ENCODE measurements at regions not wholly inside any gene's neighbourhood (a gene's known extent, or its start where the extent isn't known, plus 50 kb on each side); places are given as distances from the start of the nearest gene placed in this dataset.
A peak's percentile ranks its signal among the peaks of the same experiment; 100 is the strongest.

DNA sequence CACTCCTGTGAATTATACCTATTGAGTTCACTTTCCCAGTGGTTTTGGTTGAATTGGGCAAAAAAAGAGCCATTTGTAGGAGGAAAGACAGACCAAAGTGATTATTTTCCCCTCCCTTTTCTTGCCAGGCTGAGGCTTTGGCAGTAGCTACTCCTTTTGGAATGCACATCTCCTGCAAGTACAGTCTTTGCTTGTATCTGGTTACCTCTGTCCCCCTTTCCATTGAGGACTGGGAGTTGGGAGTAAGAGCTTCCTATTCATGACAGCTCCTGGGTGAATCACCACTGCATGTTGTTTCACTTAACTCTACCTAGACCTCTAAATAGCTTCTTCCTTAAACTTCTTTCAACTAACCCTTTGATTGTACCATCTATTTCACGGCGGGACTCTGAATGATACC lies 695.3 kb upstream of the ZNF804A start:
- TF ChIP-seq, protein P1, sequence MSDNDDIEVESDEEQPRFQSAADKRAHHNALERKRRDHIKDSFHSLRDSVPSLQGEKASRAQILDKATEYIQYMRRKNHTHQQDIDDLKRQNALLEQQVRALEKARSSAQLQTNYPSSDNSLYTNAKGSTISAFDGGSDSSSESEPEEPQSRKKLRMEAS (IDR thresholded peaks at IDR 0.05), result no peak
- TF ChIP-seq ZBTB7A (IDR thresholded peaks at IDR 0.05; ENCODE audit: low read depth), result no peak

DNA sequence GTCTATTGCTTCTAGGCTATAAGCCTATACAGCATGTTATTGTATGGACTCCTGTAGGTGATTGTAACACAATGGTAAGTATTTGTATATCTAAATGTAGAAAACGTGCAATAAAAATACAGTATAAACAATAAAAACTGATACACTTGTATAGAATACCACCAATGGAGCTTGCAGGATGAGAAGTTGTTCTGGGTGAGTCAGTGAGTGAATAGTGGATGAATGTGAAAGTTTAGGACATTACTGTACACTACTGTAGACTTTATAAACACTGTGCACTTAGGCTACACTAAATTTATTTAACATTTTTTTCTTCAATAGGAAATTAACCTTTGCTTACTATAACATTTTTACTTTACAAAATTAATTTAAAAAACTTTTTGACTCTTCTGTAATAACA lies 679.2 kb upstream of the ZNF804A start:
- TF ChIP-seq, protein P2, sequence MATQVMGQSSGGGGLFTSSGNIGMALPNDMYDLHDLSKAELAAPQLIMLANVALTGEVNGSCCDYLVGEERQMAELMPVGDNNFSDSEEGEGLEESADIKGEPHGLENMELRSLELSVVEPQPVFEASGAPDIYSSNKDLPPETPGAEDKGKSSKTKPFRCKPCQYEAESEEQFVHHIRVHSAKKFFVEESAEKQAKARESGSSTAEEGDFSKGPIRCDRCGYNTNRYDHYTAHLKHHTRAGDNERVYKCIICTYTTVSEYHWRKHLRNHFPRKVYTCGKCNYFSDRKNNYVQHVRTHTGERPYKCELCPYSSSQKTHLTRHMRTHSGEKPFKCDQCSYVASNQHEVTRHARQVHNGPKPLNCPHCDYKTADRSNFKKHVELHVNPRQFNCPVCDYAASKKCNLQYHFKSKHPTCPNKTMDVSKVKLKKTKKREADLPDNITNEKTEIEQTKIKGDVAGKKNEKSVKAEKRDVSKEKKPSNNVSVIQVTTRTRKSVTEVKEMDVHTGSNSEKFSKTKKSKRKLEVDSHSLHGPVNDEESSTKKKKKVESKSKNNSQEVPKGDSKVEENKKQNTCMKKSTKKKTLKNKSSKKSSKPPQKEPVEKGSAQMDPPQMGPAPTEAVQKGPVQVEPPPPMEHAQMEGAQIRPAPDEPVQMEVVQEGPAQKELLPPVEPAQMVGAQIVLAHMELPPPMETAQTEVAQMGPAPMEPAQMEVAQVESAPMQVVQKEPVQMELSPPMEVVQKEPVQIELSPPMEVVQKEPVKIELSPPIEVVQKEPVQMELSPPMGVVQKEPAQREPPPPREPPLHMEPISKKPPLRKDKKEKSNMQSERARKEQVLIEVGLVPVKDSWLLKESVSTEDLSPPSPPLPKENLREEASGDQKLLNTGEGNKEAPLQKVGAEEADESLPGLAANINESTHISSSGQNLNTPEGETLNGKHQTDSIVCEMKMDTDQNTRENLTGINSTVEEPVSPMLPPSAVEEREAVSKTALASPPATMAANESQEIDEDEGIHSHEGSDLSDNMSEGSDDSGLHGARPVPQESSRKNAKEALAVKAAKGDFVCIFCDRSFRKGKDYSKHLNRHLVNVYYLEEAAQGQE (IDR thresholded peaks at IDR 0.05; ENCODE audit: low read depth), result no peak
- no peak for TF ChIP-seq TAF1 (IDR thresholded peaks at IDR 0.05; ENCODE audit: low read depth)
- no peak for TF ChIP-seq YY1 (IDR thresholded peaks at IDR 0.05; ENCODE audit: low read depth)
- TF ChIP-seq, protein P3, sequence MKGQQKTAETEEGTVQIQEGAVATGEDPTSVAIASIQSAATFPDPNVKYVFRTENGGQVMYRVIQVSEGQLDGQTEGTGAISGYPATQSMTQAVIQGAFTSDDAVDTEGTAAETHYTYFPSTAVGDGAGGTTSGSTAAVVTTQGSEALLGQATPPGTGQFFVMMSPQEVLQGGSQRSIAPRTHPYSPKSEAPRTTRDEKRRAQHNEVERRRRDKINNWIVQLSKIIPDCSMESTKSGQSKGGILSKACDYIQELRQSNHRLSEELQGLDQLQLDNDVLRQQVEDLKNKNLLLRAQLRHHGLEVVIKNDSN (IDR thresholded peaks at IDR 0.05), result no peak
- TF ChIP-seq CEBPB (IDR thresholded peaks at IDR 0.05), result no peak
- no peak for TF ChIP-seq EP300 (IDR thresholded peaks at IDR 0.05; ENCODE audit: borderline replicate concordance)

DNA sequence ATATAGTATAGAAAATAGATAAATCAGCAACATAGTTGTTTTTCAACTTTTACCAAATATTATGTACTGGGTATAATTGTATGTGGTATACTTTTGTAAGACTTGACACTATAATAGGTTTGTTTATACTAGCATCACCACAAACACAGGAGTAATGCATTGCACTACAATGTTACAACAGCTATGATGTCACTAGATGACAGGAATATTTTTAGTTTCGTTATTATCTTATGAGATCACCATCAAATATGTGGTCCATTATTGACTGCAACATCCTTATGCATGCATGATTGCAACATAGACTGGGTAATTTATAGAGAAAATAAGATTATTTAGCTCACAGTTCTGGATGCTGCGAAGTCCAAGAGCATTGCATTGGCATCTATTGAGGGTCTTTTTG lies 678.4 kb upstream of the ZNF804A start:
- TF ChIP-seq EP300 (IDR thresholded peaks at IDR 0.05; ENCODE audit: borderline replicate concordance), result no peak
- TF ChIP-seq RAD21 (IDR thresholded peaks at IDR 0.05; ENCODE audit: low read depth), result no peak
- TF ChIP-seq FOXM1 (IDR thresholded peaks at IDR 0.05; ENCODE audit: borderline replicate concordance, low read depth), result no peak
- TF ChIP-seq EGR1 (IDR thresholded peaks at IDR 0.05), result no peak
- no peak for TF ChIP-seq YY1 (IDR thresholded peaks at IDR 0.05; ENCODE audit: low read depth)
- TF ChIP-seq, protein P1 (IDR thresholded peaks at IDR 0.05), result no peak
- no peak for TF ChIP-seq ZBTB7A (IDR thresholded peaks at IDR 0.05; ENCODE audit: low read depth)
- TF ChIP-seq CREB1 (IDR thresholded peaks at IDR 0.05; ENCODE audit: low read depth), result no peak
- TF ChIP-seq NFIC (IDR thresholded peaks at IDR 0.05), result no peak
- TF ChIP-seq, protein P3 (IDR thresholded peaks at IDR 0.05), result no peak
- no peak for TF ChIP-seq TEAD4 (IDR thresholded peaks at IDR 0.05)
- TF ChIP-seq, protein P2 (IDR thresholded peaks at IDR 0.05; ENCODE audit: low read depth), result no peak
- TF ChIP-seq TCF12 (IDR thresholded peaks at IDR 0.05; ENCODE audit: low read depth), result no peak
- TF ChIP-seq CEBPB (IDR thresholded peaks at IDR 0.05), result no peak
- TF ChIP-seq TAF1 (IDR thresholded peaks at IDR 0.05; ENCODE audit: low read depth), result no peak

DNA sequence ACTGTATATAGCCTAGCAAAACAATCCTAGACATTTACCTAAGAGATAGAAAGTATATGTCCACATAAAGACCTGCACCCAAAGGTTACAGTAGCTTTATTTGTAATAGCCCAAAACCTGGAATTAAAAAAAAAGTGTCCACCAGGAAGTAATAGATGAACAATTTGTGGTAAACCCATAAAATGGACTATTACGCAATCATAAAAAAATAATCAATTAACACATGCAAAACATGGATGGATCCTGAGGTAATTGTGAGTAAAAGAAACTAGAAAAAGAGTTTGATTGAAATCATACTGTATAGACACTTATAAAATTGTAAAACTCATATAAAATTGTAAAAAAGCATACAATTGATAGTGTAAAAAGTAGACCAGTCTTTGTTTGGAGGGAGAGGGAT lies 673.0 kb upstream of the ZNF804A start:
- TF ChIP-seq CEBPB (IDR thresholded peaks at IDR 0.05) (peak; percentile 76), TEAD4 (IDR thresholded peaks at IDR 0.05) (no peak)

DNA sequence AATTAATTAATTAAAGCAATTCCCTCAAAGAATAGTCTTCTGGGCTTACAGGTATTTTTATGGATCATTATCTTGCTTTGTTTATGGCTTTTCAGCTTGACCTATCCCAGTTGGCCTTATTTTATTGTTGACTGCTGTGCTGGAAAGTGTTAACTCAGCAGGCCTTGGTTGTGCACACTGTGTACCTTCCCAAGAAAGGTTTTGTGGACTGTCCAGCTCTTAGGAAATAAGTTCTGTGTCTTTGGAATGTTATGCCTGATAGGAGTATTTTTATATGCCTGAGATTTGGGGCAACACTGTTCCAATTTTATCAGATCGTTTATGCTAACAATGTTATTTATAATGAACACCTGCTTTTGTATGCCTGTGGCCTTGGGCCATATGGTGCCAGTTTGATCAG lies 671.9 kb upstream of the ZNF804A start:
- TF ChIP-seq RAD21 (IDR thresholded peaks at IDR 0.05; ENCODE audit: low read depth) (no peak), TCF12 (IDR thresholded peaks at IDR 0.05; ENCODE audit: low read depth) (no peak), TAF1 (IDR thresholded peaks at IDR 0.05; ENCODE audit: low read depth) (no peak), ZBTB7A (IDR thresholded peaks at IDR 0.05; ENCODE audit: low read depth) (no peak), NFIC (IDR thresholded peaks at IDR 0.05) (no peak), EGR1 (IDR thresholded peaks at IDR 0.05) (no peak), CREB1 (IDR thresholded peaks at IDR 0.05; ENCODE audit: low read depth) (no peak), TEAD4 (IDR thresholded peaks at IDR 0.05) (no peak), YY1 (IDR thresholded peaks at IDR 0.05; ENCODE audit: low read depth) (no peak), FOXM1 (IDR thresholded peaks at IDR 0.05; ENCODE audit: borderline replicate concordance, low read depth) (no peak)
- TF ChIP-seq, protein P1 (IDR thresholded peaks at IDR 0.05), result no peak

DNA sequence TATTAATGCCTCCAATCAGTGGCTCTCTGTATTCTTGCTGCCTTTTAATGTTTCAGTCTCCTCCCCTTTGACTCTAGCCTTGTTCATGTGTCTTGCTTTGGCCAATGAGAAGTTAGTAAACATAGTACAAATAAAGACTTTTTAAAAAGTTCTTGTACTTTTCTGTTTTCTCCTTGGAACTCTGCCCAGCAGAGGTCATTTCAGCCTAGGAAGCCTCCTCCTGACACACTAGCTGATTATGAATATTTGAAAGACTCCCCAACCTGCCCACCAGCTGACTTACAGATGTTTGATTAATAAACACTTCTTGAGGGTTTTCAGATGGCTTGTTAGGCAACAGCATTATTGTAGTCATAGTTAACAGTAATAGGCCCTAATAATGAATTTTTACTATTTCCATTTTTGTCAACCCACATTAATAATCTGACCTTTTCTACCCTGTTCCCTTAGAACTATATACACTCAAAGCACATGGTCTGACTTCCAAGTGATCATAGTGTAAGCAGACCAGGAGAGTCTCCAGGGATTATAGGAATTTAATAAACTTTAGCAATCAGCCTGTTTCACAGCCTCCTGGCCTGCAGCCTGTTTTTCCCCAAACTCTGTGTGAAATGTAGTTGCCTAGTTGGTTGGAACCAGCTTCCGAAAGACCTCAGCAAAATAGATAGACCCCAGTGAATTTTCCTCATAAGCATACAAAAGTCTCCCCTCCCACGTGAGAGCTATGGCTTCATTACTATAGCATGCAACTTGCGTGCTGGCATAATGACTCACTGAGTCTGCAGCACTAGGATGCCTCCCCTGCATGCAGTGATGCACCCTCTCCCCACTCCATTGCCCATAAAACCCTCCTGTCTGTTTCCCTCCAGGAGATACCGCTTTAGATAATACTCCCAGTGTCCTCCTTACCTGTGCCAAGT lies 670.7 kb upstream of the ZNF804A start:
- TF ChIP-seq NFIC (IDR thresholded peaks at IDR 0.05) (no peak), TCF12 (IDR thresholded peaks at IDR 0.05; ENCODE audit: low read depth) (no peak), RAD21 (IDR thresholded peaks at IDR 0.05; ENCODE audit: low read depth) (no peak), EP300 (IDR thresholded peaks at IDR 0.05; ENCODE audit: borderline replicate concordance) (no peak), TAF1 (IDR thresholded peaks at IDR 0.05; ENCODE audit: low read depth) (no peak), FOXM1 (IDR thresholded peaks at IDR 0.05; ENCODE audit: borderline replicate concordance, low read depth) (no peak), ZBTB7A (IDR thresholded peaks at IDR 0.05; ENCODE audit: low read depth) (no peak), CREB1 (IDR thresholded peaks at IDR 0.05; ENCODE audit: low read depth) (no peak), TEAD4 (IDR thresholded peaks at IDR 0.05) (no peak), YY1 (IDR thresholded peaks at IDR 0.05; ENCODE audit: low read depth) (no peak), CEBPB (IDR thresholded peaks at IDR 0.05) (no peak), EGR1 (IDR thresholded peaks at IDR 0.05) (no peak)
- TF ChIP-seq, protein P2 (IDR thresholded peaks at IDR 0.05; ENCODE audit: low read depth), result no peak
- TF ChIP-seq, protein P1 (IDR thresholded peaks at IDR 0.05), result no peak
- TF ChIP-seq, protein P3 (IDR thresholded peaks at IDR 0.05), result no peak
